ENCODE measurements at regions not wholly inside any gene's neighbourhood (a gene's known extent, or its start where the extent isn't known, plus 50 kb on each side); places are given as distances from the start of the nearest gene placed in this dataset.

GRCh38 chr20:42020316-42020715 is 402.1 kb upstream of the CHD6 start:
- Histone ChIP-seq H3K4me3 (replicated peaks; ENCODE audit: low read depth, low read length) (no peak overlapping the region), H3K36me3 (ENCODE audit: control insufficient read depth, insufficient read depth, low read length) (no peaks in the 10 kb centered on the region), H3K27me3 (replicated peaks; ENCODE audit: control insufficient read depth, insufficient read depth, low read length) (no peaks in the 10 kb centered on the region)
- TF ChIP-seq, protein P1, sequence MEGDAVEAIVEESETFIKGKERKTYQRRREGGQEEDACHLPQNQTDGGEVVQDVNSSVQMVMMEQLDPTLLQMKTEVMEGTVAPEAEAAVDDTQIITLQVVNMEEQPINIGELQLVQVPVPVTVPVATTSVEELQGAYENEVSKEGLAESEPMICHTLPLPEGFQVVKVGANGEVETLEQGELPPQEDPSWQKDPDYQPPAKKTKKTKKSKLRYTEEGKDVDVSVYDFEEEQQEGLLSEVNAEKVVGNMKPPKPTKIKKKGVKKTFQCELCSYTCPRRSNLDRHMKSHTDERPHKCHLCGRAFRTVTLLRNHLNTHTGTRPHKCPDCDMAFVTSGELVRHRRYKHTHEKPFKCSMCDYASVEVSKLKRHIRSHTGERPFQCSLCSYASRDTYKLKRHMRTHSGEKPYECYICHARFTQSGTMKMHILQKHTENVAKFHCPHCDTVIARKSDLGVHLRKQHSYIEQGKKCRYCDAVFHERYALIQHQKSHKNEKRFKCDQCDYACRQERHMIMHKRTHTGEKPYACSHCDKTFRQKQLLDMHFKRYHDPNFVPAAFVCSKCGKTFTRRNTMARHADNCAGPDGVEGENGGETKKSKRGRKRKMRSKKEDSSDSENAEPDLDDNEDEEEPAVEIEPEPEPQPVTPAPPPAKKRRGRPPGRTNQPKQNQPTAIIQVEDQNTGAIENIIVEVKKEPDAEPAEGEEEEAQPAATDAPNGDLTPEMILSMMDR (IDR thresholded peaks at IDR 0.05; ENCODE audit: insufficient read depth, low read length, poor library complexity, severe bottlenecking), result no peak
- DNase-seq (ENCODE audit: extremely low read depth, insufficient read length), result no peak

GRCh38 chr20:42018979-42019378 is 400.8 kb upstream of the CHD6 start:
- H3K36me3 ChIP-seq (ENCODE audit: control insufficient read depth, insufficient read depth, low read length), result no peaks in the 10 kb centered on the region
- DNase-seq (ENCODE audit: extremely low read depth, insufficient read length), result no peak
- TF ChIP-seq, protein P1 (IDR thresholded peaks at IDR 0.05; ENCODE audit: insufficient read depth, low read length, poor library complexity, severe bottlenecking), result peak; percentile 65

GRCh38 chr20:42010090-42010489 is 391.9 kb upstream of the CHD6 start:
- TF ChIP-seq, protein P1 (IDR thresholded peaks at IDR 0.05; ENCODE audit: insufficient read depth, low read length, poor library complexity, severe bottlenecking), result no peak
- Histone ChIP-seq H3K36me3 (ENCODE audit: control insufficient read depth, insufficient read depth, low read length) (no peaks in the 10 kb centered on the region), H3K4me3 (replicated peaks; ENCODE audit: low read depth, low read length) (no peak overlapping the region), H3K27me3 (replicated peaks; ENCODE audit: control insufficient read depth, insufficient read depth, low read length) (no peaks in the 10 kb centered on the region)
- no peak for DNase-seq (ENCODE audit: extremely low read depth, insufficient read length)

More at GRCh38 chr20:42018979-42019378, 400.8 kb upstream of the CHD6 start:
- no peaks in the 10 kb centered on the region for H3K27me3 ChIP-seq (replicated peaks; ENCODE audit: control insufficient read depth, insufficient read depth, low read length)
- no peak overlapping the region for H3K4me3 ChIP-seq (replicated peaks; ENCODE audit: low read depth, low read length)

DNA sequence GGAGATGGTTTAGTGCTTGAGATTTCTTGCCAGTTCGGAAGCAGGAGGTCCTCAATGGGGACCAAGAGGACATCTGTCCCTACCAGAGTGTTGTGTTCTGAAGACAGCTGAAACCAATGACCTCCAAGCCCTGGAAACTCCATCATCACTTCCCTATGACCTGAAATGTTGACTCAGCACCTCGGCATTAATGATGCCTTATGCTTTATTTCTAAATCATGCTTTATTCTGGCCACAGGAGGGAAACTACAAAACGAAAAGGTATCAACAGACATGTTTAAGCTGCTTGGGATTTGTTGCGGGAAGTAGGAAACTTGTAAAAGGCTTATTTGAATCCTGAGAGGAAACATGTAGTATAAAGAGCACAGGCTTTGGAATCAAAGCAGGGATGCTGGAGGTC is 389.1 kb upstream of the CHD6 start:
- H3K4me3 ChIP-seq (replicated peaks; ENCODE audit: low read depth, low read length), result no peak overlapping the region
- no peaks in the 10 kb centered on the region for H3K27me3 ChIP-seq (replicated peaks; ENCODE audit: control insufficient read depth, insufficient read depth, low read length)
- DNase-seq (ENCODE audit: extremely low read depth, insufficient read length), result no peak
- H3K36me3 ChIP-seq (ENCODE audit: control insufficient read depth, insufficient read depth, low read length), result no peaks in the 10 kb centered on the region
- TF ChIP-seq, protein P1 (IDR thresholded peaks at IDR 0.05; ENCODE audit: insufficient read depth, low read length, poor library complexity, severe bottlenecking), result no peak

GRCh38 chr20:42005211-42005610 is 387.0 kb upstream of the CHD6 start:
- H3K27me3 ChIP-seq (replicated peaks; ENCODE audit: control insufficient read depth, insufficient read depth, low read length), result no peaks in the 10 kb centered on the region
- H3K4me3 ChIP-seq (replicated peaks; ENCODE audit: low read depth, low read length), result no peak overlapping the region
- H3K36me3 ChIP-seq (ENCODE audit: control insufficient read depth, insufficient read depth, low read length), result no peaks in the 10 kb centered on the region
- DNase-seq (ENCODE audit: extremely low read depth, insufficient read length), result no peak
- TF ChIP-seq, protein P1 (IDR thresholded peaks at IDR 0.05; ENCODE audit: insufficient read depth, low read length, poor library complexity, severe bottlenecking), result no peak

- H3K27me3 ChIP-seq (replicated peaks; ENCODE audit: control insufficient read depth, insufficient read depth, low read length), result no peaks in the 10 kb centered on the region
- TF ChIP-seq, protein P1 (IDR thresholded peaks at IDR 0.05; ENCODE audit: insufficient read depth, low read length, poor library complexity, severe bottlenecking), result no peak
- H3K36me3 ChIP-seq (ENCODE audit: control insufficient read depth, insufficient read depth, low read length), result no peaks in the 10 kb centered on the region
- no peak for DNase-seq (ENCODE audit: extremely low read depth, insufficient read length)
- H3K4me3 ChIP-seq (replicated peaks; ENCODE audit: low read depth, low read length), result no peak overlapping the region
Observed at GRCh38 chr20:42003380-42003779, 385.2 kb upstream of the CHD6 start.
